AG09309 (cell line): ENCODE measurements at regions not wholly inside any gene's neighbourhood (a gene's known extent, or its start where the extent isn't known, plus 50 kb on each side); places are given as distances from the start of the nearest gene placed in this dataset.

Source experiments
- DNase-seq: peaks from one replicate; pipeline ENCODE4 v3.0.0-alpha.2; 2010; ENCODE audit warnings: low read depth
- H3K4me3 ChIP-seq: 2 replicates; pipeline ENCODE4 v1.5.1; 2011; ENCODE audit warnings: mild to moderate bottlenecking, low read depth, low read length, moderate library complexity; ENCODE audit not compliant: control insufficient read depth
- TF ChIP-seq, protein P1 (sequence below): IDR thresholded peaks from 2 replicates; pipeline ENCODE4 v1.5.1; 2011; ENCODE audit warnings: mild to moderate bottlenecking, low read depth, low read length, inconsistent platforms; ENCODE audit not compliant: insufficient read depth, control insufficient read depth; ENCODE audit errors: missing control alignments

DNA sequence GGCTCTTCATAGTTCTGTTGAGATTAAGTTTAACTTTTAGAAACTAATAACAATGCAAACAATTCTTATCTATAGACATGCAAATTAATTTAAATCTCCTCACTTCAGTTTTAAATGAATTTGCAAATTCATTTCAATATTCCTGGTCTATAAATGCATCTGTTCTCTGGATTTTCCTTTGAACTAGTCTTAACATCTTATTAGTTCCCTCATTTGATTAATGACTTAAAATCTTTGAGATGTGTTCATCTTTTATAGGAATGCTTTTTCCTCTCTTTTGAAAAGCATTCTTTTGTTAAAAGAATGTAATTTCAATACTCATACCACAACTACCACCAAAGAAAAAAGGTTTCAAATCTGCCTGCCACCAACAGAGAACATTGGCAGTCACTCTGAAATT lies 169.4 kb downstream of the RASEF start:
- no peak for DNase-seq
- no peak overlapping the region for H3K4me3 ChIP-seq
- TF ChIP-seq, protein P1, sequence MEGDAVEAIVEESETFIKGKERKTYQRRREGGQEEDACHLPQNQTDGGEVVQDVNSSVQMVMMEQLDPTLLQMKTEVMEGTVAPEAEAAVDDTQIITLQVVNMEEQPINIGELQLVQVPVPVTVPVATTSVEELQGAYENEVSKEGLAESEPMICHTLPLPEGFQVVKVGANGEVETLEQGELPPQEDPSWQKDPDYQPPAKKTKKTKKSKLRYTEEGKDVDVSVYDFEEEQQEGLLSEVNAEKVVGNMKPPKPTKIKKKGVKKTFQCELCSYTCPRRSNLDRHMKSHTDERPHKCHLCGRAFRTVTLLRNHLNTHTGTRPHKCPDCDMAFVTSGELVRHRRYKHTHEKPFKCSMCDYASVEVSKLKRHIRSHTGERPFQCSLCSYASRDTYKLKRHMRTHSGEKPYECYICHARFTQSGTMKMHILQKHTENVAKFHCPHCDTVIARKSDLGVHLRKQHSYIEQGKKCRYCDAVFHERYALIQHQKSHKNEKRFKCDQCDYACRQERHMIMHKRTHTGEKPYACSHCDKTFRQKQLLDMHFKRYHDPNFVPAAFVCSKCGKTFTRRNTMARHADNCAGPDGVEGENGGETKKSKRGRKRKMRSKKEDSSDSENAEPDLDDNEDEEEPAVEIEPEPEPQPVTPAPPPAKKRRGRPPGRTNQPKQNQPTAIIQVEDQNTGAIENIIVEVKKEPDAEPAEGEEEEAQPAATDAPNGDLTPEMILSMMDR: no peak

DNA sequence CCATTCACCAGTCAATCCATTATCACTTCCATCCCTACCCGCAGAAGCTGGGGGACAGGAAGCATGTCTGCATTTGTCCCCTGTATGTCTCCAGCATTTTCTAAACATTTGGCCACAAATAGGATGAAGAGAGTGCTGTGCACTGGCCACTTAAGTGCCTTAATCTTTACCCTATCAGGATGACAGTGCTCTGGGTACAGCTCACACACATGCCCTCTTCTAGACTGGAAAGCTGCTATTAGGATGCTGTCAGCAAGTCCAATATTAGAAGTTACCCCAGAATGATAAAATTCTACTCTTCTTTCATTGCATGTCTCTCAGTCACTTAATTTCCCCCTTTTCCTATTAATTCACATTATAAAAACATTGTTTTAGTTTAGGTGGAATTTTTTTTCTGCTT lies 168.4 kb downstream of the RASEF start:
- DNase-seq: no peak
- TF ChIP-seq, protein P1: no peak
- H3K4me3 ChIP-seq: no peak overlapping the region

DNA sequence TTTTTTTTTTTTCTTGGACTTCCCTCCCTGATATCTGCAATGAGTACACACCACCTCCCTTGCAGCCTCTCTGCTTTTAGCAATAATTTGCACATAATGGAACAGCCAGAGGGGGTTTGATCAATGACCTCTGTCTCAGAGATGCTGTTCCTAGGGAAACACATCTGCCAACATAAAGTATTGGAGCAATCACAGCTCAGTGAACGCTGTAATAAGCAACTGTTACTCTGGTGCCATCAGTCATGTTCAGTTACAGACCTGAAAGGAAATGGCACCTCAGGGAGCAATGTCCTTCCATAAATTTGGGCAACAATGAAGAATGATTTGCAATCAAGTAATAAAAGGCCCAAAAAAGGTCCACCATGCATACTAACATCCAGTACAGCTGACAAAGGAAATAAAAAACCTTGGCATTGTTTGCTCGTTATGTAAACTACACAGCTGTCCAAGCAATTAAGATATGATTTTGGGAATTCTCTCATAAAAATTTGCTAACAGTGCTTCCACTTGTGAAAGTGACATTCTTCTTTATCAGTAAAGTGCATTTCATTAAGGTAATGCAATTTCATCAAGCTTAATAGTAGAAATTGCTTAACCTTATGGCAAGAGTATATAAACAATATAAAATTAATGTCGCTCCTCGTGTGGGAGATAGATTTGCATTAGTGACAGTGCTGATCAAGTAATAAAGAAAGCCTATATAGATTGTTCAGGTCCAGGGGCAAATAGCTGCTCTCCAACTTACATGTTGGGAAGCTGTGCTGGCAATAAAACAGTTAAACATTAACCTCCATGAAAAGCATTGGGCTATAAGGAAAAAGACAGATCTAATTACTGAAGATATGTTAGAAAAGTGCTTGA lies 167.8 kb downstream of the RASEF start:
- no peak for DNase-seq
- TF ChIP-seq, protein P1: no peak
- H3K4me3 ChIP-seq: no peak overlapping the region

GRCh38 chr9:82895822-82896110 lies 167.2 kb downstream of the RASEF start:
- no peak for DNase-seq
- no peak overlapping the region for H3K4me3 ChIP-seq
- TF ChIP-seq, protein P1: no peak

DNA sequence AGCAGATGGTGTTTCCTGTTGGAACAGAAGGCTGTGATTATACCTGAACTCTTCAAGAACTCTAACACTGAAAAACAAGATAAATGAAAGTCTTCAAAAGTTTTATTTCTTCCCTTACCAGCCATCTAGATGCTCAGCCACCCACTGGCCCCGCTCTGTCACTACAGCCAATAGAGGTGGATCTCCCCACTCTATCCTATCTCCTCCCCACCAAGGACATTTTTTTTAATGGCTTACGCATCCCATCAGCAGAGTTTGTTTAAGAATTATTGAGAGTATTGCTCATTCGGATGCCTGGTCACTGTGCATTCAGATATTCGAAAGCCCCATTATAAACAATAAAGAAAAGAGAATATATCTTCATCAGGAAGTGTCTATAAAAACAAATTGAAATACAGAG lies 159.4 kb downstream of the RASEF start:
- TF ChIP-seq, protein P1: no peak
- DNase-seq: no peak
- no peak overlapping the region for H3K4me3 ChIP-seq

GRCh38 chr9:82911996-82912395 lies 150.9 kb downstream of the RASEF start:
- no peak overlapping the region for H3K4me3 ChIP-seq
- no peak for DNase-seq
- TF ChIP-seq, protein P1: no peak
